ENCODE measurements at regions not wholly inside any gene's neighbourhood (a gene's known extent, or its start where the extent isn't known, plus 50 kb on each side); places are given as distances from the start of the nearest gene placed in this dataset.

DNA sequence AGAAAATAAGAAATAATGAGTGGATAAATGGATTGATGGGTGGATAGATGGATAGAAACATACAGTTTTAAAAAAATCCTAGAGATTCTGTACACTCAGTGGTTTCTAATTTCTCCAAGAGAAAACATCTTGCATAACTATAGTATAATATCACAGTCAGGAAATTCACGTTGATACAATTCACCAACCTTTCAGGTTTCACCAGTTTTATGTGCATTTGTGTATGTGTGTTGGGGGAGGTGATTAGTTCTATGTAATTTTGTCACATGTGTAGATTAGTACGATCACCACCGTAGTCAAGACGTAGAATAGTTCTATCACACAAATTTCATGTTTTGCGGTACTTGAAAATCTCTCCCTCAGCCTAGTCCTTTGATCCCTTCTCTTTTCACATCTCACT lies 288.2 kb upstream of the LRATD1 start:
- no peak for TF ChIP-seq CTCF (IDR thresholded peaks at IDR 0.05; ENCODE audit: insufficient read depth, low read length, poor library complexity, severe bottlenecking)
- TF ChIP-seq EZH2phosphoT487 (conservative IDR thresholded peaks at IDR 0.05; ENCODE audit: low read length): no peak
